ENCODE measurements at regions not wholly inside any gene's neighbourhood (a gene's known extent, or its start where the extent isn't known, plus 50 kb on each side); places are given as distances from the start of the nearest gene placed in this dataset.

- H3K9me3 ChIP-seq (ENCODE audit: control insufficient read depth, insufficient read depth, low read depth, low read length) = no peaks in the 10 kb centered on the region
- CTCF ChIA-PET = no interaction called here
- TF ChIP-seq CTCF (IDR thresholded peaks at IDR 0.05) (no peak), TCF7L2 (IDR thresholded peaks at IDR 0.05; ENCODE audit: low read depth, low read length) (no peak), SIN3A (IDR thresholded peaks at IDR 0.05; ENCODE audit: borderline replicate concordance, insufficient read depth, low read depth, low read length) (no peak), REST (IDR thresholded peaks at IDR 0.05; ENCODE audit: insufficient read depth in 1 of 2, low read depth in 2 of 2, low read length in 1 of 2) (no peak), POLR2AphosphoS5 (IDR thresholded peaks at IDR 0.05; ENCODE audit: low read depth, low read length) (no peak)
- DNase-seq (ENCODE audit: low read depth, low spot score) (no peak), ATAC-seq (no peak)
- no peaks in the 10 kb centered on the region for H3K27me3 ChIP-seq (ENCODE audit: control insufficient read depth, insufficient read depth, low read length)
- H3K4me3 ChIP-seq (ENCODE audit: low read depth in 2 of 2, low read length in 2 of 2) = no peak overlapping the region
- in situ Hi-C loops (cut with HindIII; ENCODE audit: low pct_unique_long_range_greater_than_20kb, low sequenced_read_pairs) = no loop called here
- BruUV-seq (replicated peaks) = no TSS peak
- H3K36me3 ChIP-seq (ENCODE audit: control insufficient read depth, insufficient read depth, low read length) = no peaks in the 10 kb centered on the region
- no peak overlapping the region for H3K27ac ChIP-seq (ENCODE audit: low read length)
- intact Hi-C loops (cut with micrococcal nuclease; ENCODE audit: unreplicated experiment) = no loop called here
- no peaks in the 10 kb centered on the region for H3K4me1 ChIP-seq (ENCODE audit: control insufficient read depth, insufficient read depth, low read length)
- POLR2A ChIA-PET = no interaction called here
These were observed 57.6 kb downstream of the COX7C start for GRCh38 chr5:86675311-86675710.

- Histone ChIP-seq H3K27me3 (ENCODE audit: control insufficient read depth, insufficient read depth, low read length) (no peaks in the 10 kb centered on the region), H3K9me3 (ENCODE audit: control insufficient read depth, insufficient read depth, low read depth, low read length) (no peaks in the 10 kb centered on the region), H3K4me1 (ENCODE audit: control insufficient read depth, insufficient read depth, low read length) (no peaks in the 10 kb centered on the region), H3K36me3 (ENCODE audit: control insufficient read depth, insufficient read depth, low read length) (no peaks in the 10 kb centered on the region), H3K27ac (ENCODE audit: low read length) (no peak overlapping the region), H3K4me3 (ENCODE audit: low read depth in 2 of 2, low read length in 2 of 2) (no peak overlapping the region)
- ChIA-PET POLR2A (no interaction called here), CTCF (interaction anchor here (0.7 kb wide), 1 partner anchor 155 kb away, joined by 3 read pairs; no protein-coding TSS in a partner anchor)
- DNase-seq (ENCODE audit: low read depth, low spot score) (peak; percentile 7), ATAC-seq (peak; percentile 51; the same call in 1 of the 2 replicates)
- no peak for TF ChIP-seq TCF7L2 (IDR thresholded peaks at IDR 0.05; ENCODE audit: low read depth, low read length)
- peak; percentile 70 for TF ChIP-seq CTCF (IDR thresholded peaks at IDR 0.05)
- TF ChIP-seq SIN3A (IDR thresholded peaks at IDR 0.05; ENCODE audit: borderline replicate concordance, insufficient read depth, low read depth, low read length) = no peak
- no peak for TF ChIP-seq REST (IDR thresholded peaks at IDR 0.05; ENCODE audit: insufficient read depth in 1 of 2, low read depth in 2 of 2, low read length in 1 of 2)
- no peak for TF ChIP-seq POLR2AphosphoS5 (IDR thresholded peaks at IDR 0.05; ENCODE audit: low read depth, low read length)
- no TSS peak for BruUV-seq (replicated peaks)
- in situ Hi-C loops (cut with HindIII; ENCODE audit: low pct_unique_long_range_greater_than_20kb, low sequenced_read_pairs) = no loop called here
- intact Hi-C loops (cut with micrococcal nuclease; ENCODE audit: unreplicated experiment) = no loop called here
These were observed 61.8 kb downstream of the COX7C start for GRCh38 chr5:86679529-86679928.
